ENCODE measurements at regions not wholly inside any gene's neighbourhood (a gene's known extent, or its start where the extent isn't known, plus 50 kb on each side); places are given as distances from the start of the nearest gene placed in this dataset.
"Not testable (repeated sequence)": the region's sequence is repeated elsewhere in the genome, so short reads cannot be mapped to it uniquely, and the experiment has no call there.

GRCh38 chr7:76932957-76933356 lies 99.2 kb downstream of the SPDYE17 start:
- H3K27ac Mint-ChIP-seq; H3K4me3 Mint-ChIP-seq; H3K9me3 Mint-ChIP-seq; H3K36me3 Mint-ChIP-seq (ENCODE audit: low read depth); H3K4me1 Mint-ChIP-seq (ENCODE audit: low read depth): not testable (repeated sequence)
- peaks cover 29% of the 10 kb centered on the region for H3K27me3 Mint-ChIP-seq

- H3K4me3 Mint-ChIP-seq; H3K27ac Mint-ChIP-seq; H3K36me3 Mint-ChIP-seq (ENCODE audit: low read depth); H3K9me3 Mint-ChIP-seq; H3K4me1 Mint-ChIP-seq (ENCODE audit: low read depth): not testable (repeated sequence)
- peaks cover 27% of the 10 kb centered on the region for H3K27me3 Mint-ChIP-seq
These were observed 100.7 kb downstream of the SPDYE17 start for GRCh38 chr7:76931441-76931840.

- H3K4me1 Mint-ChIP-seq (ENCODE audit: low read depth); H3K27ac Mint-ChIP-seq; H3K4me3 Mint-ChIP-seq; H3K36me3 Mint-ChIP-seq (ENCODE audit: low read depth); H3K9me3 Mint-ChIP-seq: not testable (repeated sequence)
- peaks cover 31% of the 10 kb centered on the region for H3K27me3 Mint-ChIP-seq
These were observed 101.7 kb downstream of the SPDYE17 start for GRCh38 chr7:76930416-76930815.

GRCh38 chr7:76928751-76929150 lies 103.4 kb downstream of the SPDYE17 start:
- peaks cover 39% of the 10 kb centered on the region for H3K27me3 Mint-ChIP-seq
- not testable (repeated sequence) for H3K4me1 Mint-ChIP-seq (ENCODE audit: low read depth); H3K27ac Mint-ChIP-seq; H3K9me3 Mint-ChIP-seq; H3K36me3 Mint-ChIP-seq (ENCODE audit: low read depth); H3K4me3 Mint-ChIP-seq

- not testable (repeated sequence) for H3K4me3 Mint-ChIP-seq; H3K9me3 Mint-ChIP-seq; H3K27ac Mint-ChIP-seq; H3K4me1 Mint-ChIP-seq (ENCODE audit: low read depth); H3K36me3 Mint-ChIP-seq (ENCODE audit: low read depth)
- peaks cover 39% of the 10 kb centered on the region for H3K27me3 Mint-ChIP-seq
These were observed 104.3 kb downstream of the SPDYE17 start for GRCh38 chr7:76927741-76928393.

- H3K27ac Mint-ChIP-seq: not testable (repeated sequence)
These were observed 105.7 kb downstream of the SPDYE17 start for GRCh38 chr7:76926416-76926815.

GRCh38 chr7:76924756-76925155 lies 107.4 kb downstream of the SPDYE17 start:
- H3K9me3 Mint-ChIP-seq: not testable (repeated sequence)

More at GRCh38 chr7:76926416-76926815, 105.7 kb downstream of the SPDYE17 start:
- not testable (repeated sequence) for H3K36me3 Mint-ChIP-seq (ENCODE audit: low read depth); H3K9me3 Mint-ChIP-seq; H3K4me3 Mint-ChIP-seq; H3K4me1 Mint-ChIP-seq (ENCODE audit: low read depth)
- peaks cover 42% of the 10 kb centered on the region for H3K27me3 Mint-ChIP-seq

GRCh38 chr7:76918619-76919018 lies 113.5 kb downstream of the SPDYE17 start:
- H3K4me1 Mint-ChIP-seq (ENCODE audit: low read depth); H3K4me3 Mint-ChIP-seq; H3K9me3 Mint-ChIP-seq; H3K27ac Mint-ChIP-seq; H3K36me3 Mint-ChIP-seq (ENCODE audit: low read depth): not testable (repeated sequence)
- H3K27me3 Mint-ChIP-seq: peaks cover 21% of the 10 kb centered on the region

More at GRCh38 chr7:76924756-76925155, 107.4 kb downstream of the SPDYE17 start:
- peaks cover 40% of the 10 kb centered on the region for H3K27me3 Mint-ChIP-seq
- H3K4me3 Mint-ChIP-seq; H3K27ac Mint-ChIP-seq; H3K4me1 Mint-ChIP-seq (ENCODE audit: low read depth); H3K36me3 Mint-ChIP-seq (ENCODE audit: low read depth): not testable (repeated sequence)

GRCh38 chr7:76914361-76914760 lies 117.8 kb downstream of the SPDYE17 start:
- H3K4me1 Mint-ChIP-seq (ENCODE audit: low read depth): peaks cover 14% of the 10 kb centered on the region
- H3K9me3 Mint-ChIP-seq; H3K36me3 Mint-ChIP-seq (ENCODE audit: low read depth); H3K4me3 Mint-ChIP-seq; H3K27ac Mint-ChIP-seq: not testable (repeated sequence)
- H3K27me3 Mint-ChIP-seq: peaks cover 11% of the 10 kb centered on the region

- H3K36me3 Mint-ChIP-seq (ENCODE audit: low read depth); H3K27me3 Mint-ChIP-seq; H3K27ac Mint-ChIP-seq; H3K9me3 Mint-ChIP-seq: not testable (repeated sequence)
- H3K4me1 Mint-ChIP-seq (ENCODE audit: low read depth): peaks cover 14% of the 10 kb centered on the region
- H3K4me3 Mint-ChIP-seq: peak overlapping the region; percentile 3
These were observed 119.9 kb downstream of the SPDYE17 start for GRCh38 chr7:76912011-76912814.

GRCh38 chr7:76904688-76905087 lies 127.5 kb downstream of the SPDYE17 start:
- H3K27me3 Mint-ChIP-seq; H3K9me3 Mint-ChIP-seq; H3K27ac Mint-ChIP-seq; H3K4me1 Mint-ChIP-seq (ENCODE audit: low read depth); H3K4me3 Mint-ChIP-seq; H3K36me3 Mint-ChIP-seq (ENCODE audit: low read depth): not testable (repeated sequence)

- H3K36me3 Mint-ChIP-seq (ENCODE audit: low read depth); H3K27me3 Mint-ChIP-seq; H3K27ac Mint-ChIP-seq; H3K9me3 Mint-ChIP-seq; H3K4me1 Mint-ChIP-seq (ENCODE audit: low read depth); H3K4me3 Mint-ChIP-seq: not testable (repeated sequence)
These were observed 130.0 kb downstream of the SPDYE17 start for GRCh38 chr7:76901944-76902710.

- not testable (repeated sequence) for H3K36me3 Mint-ChIP-seq (ENCODE audit: low read depth); H3K27ac Mint-ChIP-seq
These were observed 133.4 kb downstream of the SPDYE17 start for GRCh38 chr7:76898807-76899206.

GRCh38 chr7:76897007-76897406 lies 135.2 kb downstream of the SPDYE17 start:
- H3K36me3 Mint-ChIP-seq (ENCODE audit: low read depth): not testable (repeated sequence)

More at GRCh38 chr7:76898807-76899206, 133.4 kb downstream of the SPDYE17 start:
- H3K9me3 Mint-ChIP-seq; H3K27me3 Mint-ChIP-seq; H3K4me1 Mint-ChIP-seq (ENCODE audit: low read depth); H3K4me3 Mint-ChIP-seq: not testable (repeated sequence)

GRCh38 chr7:76895696-76896095 lies 136.5 kb downstream of the SPDYE17 start:
- H3K4me1 Mint-ChIP-seq (ENCODE audit: low read depth); H3K27ac Mint-ChIP-seq; H3K27me3 Mint-ChIP-seq; H3K36me3 Mint-ChIP-seq (ENCODE audit: low read depth); H3K9me3 Mint-ChIP-seq; H3K4me3 Mint-ChIP-seq: not testable (repeated sequence)

More at GRCh38 chr7:76897007-76897406, 135.2 kb downstream of the SPDYE17 start:
- H3K9me3 Mint-ChIP-seq; H3K4me3 Mint-ChIP-seq; H3K4me1 Mint-ChIP-seq (ENCODE audit: low read depth); H3K27me3 Mint-ChIP-seq; H3K27ac Mint-ChIP-seq: not testable (repeated sequence)

All from stimulated activated naive CD8-positive, alpha-beta T cell treated with anti-CD3 and anti-CD28 coated beads, Interleukin-15, Interleukin-2, amounts not matched to agents 100 ng/mL and 50 ng/mL, for 24 hours (primary cell).